ENCODE measurements at regions not wholly inside any gene's neighbourhood (a gene's known extent, or its start where the extent isn't known, plus 50 kb on each side); places are given as distances from the start of the nearest gene placed in this dataset.

GRCh38 chr2:22801071-22801470, 583.9 kb upstream of the KLHL29 start:
- no peak for ATAC-seq

DNA sequence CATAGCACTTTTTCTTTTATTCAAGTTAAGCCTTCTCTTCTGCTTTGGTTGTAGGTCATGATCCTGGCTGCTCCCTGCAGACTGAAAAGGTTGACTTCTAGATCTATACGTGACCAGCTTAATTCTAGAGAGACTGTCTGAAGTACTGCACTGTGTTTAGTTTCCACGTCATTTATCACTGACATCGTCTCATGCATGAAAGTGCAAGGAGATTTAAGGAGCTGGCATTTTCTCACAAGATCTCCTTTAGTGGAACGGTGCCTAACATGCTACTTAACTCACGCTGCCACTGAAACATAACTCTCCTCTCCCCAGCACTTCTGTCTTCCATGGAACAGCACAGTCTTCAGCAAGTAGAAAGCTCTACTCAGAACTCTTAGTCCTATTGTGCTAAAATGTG, 583.0 kb upstream of the KLHL29 start:
- no peak for ATAC-seq

DNA sequence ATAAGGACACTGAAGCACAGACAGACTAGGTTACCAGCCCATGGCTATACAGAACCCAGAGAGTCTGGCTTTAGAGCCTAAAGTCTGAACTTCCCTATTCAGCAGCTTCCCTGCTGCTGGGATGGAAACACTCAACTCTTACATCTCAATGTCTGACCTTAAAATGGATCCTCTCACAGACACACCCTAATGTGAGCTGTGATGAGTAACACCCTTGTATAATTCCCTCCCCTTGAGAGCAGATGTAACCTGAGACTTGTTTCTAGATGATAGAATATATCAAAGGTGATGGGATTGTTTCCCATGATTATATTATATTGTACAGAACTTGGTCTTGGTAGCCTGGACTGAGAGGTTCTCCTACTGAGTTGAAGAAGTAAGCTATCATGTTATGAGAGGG, 577.1 kb upstream of the KLHL29 start:
- ATAC-seq = no peak

GRCh38 chr2:22810602-22811001, 574.4 kb upstream of the KLHL29 start:
- no peak for ATAC-seq

GRCh38 chr2:22812065-22812680, 572.8 kb upstream of the KLHL29 start:
- no peak for ATAC-seq

DNA sequence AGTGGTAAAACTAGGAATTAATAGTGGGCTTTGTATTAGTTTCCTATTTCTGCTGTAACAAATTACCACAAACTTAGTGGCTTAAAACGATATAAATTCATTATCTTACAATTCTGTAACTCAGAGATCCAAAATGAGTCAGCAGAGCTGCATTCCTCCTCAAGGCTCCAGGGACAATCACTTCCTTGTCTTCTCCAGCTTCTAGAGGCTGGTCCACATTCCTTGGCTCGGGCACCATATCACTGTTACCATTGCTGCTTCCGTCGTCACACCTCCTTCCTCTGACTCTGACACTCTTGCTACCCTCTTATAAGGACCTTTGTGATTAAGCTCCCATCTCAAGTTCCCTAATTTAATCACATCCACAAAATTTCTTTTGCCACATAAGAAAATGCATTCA, 567.8 kb upstream of the KLHL29 start:
- ATAC-seq = no peak

DNA sequence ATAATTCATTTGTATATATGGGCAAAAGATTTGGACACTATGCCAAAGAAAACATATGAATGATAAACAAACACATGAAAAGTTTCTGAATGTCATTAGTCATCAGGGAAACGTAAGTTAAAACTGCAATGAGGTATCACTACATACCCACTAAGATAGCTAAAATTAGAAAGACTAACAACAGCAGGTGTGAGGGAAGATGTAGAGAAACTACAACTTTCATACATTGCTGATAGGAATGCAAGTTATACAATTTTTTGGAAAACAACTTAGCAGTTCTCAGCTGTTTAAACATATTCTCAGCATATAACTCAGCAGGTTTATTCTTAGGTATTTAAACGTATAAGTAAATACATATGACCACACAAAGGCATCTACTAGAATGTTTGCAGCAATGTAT, 563.5 kb upstream of the KLHL29 start:
- ATAC-seq = no peak

DNA sequence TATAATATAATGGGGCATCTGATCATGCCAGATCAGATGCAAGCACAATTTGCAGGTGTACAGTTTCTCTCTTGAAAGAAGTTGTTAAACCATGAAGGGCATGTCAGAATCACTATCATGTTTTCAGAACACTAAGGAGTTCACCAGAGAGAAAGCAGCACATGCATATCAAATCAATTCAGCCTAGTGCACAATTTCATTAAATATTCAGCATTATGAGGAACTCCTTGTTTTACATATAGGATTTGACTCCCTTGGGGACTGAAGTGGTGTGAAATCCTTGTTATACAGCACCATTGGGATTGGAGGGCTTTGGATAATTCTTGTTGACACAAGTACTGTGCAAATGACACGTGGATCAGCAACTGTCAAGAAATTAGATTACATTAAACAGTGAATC, 562.1 kb upstream of the KLHL29 start:
- no peak for ATAC-seq

- no peak for ATAC-seq
These were observed 560.4 kb upstream of the KLHL29 start for GRCh38 chr2:22824618-22825017.

DNA sequence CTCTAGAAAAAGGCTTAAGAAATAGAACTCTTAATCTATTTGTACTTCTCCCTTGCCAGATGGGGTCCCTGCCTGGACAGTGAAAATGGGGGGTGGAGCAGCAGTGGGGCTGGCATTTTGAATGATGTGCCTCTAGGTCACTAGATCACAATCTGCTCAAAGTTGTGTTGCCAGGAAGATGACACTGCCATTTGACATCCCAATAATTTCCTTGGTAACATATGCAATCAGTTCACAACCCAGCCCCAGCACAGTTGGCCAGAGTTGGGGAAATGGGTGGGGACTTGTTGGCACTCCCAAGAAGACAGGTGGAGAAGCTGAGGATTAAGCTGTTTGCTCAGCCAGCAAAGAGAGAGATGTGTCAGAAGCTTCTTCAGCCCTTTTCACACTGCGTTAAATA, 558.3 kb upstream of the KLHL29 start:
- ATAC-seq = no peak

DNA sequence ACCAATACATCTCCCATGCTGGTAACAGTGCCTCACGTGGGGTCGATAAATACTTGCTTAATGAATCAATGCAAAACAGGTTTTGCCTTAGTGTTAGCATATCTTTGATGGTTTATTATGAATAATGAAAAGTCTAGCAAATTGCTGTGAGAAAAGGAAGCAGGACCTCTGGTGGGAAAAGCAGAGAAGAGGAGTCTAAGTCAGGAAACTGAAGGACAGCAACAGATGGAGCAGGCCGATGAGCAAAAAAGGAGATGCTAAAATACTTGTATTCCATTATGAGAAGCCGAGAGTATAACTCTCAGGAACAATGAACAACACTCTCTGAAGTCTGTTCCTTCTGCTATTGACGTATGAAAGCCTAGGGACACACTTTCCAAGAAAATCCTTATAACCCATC, 555.2 kb upstream of the KLHL29 start:
- ATAC-seq = no peak

GRCh38 chr2:22832196-22832595, 552.8 kb upstream of the KLHL29 start:
- no peak for ATAC-seq

GRCh38 chr2:22838461-22838860, 546.5 kb upstream of the KLHL29 start:
- no peak for ATAC-seq

GRCh38 chr2:22842205-22842869, 542.6 kb upstream of the KLHL29 start:
- ATAC-seq = no peak

DNA sequence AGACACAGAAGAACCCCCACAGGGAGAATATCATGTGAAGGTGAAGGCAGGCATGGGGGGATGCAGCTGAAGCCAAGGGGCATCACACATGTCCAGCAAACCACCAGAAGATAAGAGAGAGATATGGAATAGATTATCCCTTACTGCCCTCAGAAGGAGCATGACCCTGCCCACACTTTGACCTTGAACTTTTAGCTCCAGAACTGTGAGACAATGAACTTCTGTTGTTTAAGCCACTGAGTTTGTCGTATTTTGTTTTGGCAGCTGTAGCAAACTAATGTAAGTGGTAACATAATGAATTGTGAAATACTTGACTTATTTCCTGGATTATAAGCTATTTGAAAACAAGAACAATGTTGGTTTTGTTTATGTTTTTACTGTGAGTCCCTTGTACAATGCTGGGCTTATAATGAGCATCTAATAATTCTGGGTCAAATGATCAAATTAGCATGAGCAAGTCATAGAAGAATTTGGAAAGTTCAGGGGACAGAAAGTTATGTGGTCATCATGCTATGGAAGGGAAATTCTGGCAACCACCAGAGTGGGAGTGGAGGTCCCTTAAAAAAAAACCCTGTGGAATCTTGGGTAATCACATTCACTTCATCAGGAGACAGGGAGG, 541.0 kb upstream of the KLHL29 start:
- ATAC-seq = no peak

- ATAC-seq = no peak
These were observed 534.7 kb upstream of the KLHL29 start for GRCh38 chr2:22850310-22850709.

- no peak for ATAC-seq
These were observed 530.4 kb upstream of the KLHL29 start for GRCh38 chr2:22854588-22854987.

GRCh38 chr2:22855081-22855480, 529.9 kb upstream of the KLHL29 start:
- no peak for ATAC-seq

GRCh38 chr2:22855761-22856184, 529.2 kb upstream of the KLHL29 start:
- no peak for ATAC-seq

- ATAC-seq = no peak
These were observed 517.0 kb upstream of the KLHL29 start for GRCh38 chr2:22867973-22868372.

DNA sequence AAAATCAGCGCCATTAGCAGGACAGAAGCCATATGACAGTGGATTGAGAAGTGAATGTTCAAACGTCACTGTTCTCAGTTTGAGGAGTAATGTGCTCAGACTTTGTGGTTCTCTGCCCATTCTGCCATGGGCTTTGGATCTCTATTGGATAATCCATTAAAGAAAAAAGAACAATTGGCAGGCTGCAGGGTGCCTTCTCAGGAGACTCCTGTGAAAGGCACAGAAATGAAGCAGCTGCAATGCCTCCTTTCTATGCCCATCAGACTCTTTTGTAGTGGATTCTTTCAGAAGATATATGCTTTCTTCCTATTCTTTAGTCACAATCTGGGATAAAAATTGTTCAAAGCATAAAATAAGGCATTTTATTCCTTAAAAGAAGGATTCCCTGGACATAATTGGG, 506.9 kb upstream of the KLHL29 start:
- ATAC-seq = no peak

DNA sequence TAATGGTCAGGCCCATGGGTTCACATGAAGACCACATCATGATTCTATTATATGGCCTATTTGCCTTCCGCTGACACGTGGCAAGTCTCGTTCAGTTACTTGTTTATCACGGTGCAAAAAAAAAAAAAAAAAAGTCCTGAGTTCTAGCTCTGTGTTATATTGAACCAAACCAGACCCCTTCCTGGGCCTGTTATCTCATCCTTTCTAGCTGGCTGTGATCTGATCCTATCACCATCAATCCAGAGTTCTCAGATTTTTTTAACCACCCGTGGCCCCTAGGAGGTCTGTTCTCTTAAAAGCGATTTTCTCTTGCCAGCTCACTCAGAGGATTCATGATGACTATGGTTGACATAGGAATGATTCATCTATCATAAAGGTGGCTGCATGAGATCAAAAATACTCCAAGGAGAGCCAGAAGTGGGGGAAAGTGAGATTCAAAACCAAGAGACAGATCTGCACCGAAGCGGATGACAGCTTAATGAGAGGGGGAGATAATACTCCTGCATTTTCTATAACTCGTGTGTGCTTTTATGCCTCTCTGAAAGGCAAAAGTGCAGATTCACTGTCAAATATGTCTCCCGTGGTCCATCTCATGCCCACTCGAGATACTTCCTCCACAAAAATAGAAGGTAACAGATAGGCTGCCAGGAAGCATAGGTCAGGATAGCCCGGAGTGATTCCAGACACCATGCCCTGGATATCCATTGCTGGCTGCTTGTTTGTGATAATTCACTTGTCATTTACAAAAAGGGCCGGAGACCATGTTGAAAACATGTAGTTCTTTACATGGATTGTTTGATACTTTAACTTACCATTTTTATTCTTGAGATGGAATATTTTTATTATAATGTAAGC, 505.7 kb upstream of the KLHL29 start:
- ATAC-seq = no peak

DNA sequence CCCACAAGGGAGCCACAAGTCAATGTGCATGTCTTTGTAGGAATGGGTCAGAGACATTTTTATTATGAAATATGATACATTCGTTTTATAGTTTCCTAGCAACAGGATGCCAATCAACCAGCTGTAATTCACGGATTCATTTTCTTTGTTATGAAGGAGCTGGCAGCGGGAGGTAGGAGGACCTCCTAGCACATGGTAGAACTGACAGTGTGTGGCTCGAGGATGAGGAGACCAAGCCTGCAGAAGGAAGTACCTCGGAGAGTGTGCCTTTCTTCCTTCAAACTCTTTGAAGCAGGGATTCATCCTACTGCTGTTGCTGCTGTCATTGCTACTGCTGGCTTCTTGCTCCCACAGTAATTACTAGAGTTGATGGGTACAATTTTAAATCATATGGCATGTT, 504.8 kb upstream of the KLHL29 start:
- ATAC-seq = no peak

All from esophagus mucosa (tissue), 1 donor.